ENCODE measurements at regions not wholly inside any gene's neighbourhood (a gene's known extent, or its start where the extent isn't known, plus 50 kb on each side); places are given as distances from the start of the nearest gene placed in this dataset.

DNA sequence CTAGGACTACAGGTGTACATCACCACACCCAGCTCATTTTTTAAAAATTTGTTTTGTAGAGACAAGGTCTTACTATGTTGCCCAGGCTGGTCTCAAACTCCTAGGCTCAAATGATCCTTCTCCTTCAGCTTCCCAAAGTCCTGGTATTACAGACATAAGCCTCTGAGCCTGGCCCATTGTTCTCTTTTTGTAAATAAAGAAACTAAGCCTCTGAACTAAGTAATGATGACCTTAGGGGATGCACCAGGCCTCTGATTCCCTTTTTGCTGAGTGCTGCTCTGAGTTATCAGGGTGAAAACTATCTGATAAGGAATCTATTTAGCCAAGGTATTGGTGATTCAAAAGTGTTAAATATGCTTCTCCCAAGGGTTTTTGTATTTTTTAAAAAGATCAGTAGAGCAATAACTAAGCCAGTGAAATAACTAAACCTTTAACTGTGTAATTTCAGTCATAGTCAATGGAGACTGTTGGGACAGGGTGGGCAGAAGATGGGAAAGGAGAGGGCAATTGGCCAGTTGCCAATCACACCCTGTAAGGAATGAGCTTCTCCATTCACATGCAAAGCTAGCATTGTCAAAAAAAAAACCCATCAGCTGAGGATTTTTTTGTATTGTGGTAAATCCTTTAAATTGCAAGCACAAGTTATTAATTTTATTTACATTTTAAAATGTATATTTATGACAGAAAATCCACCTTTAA, 194.8 kb upstream of the PFN2 start:
- Histone ChIP-seq H3K4me1 (ENCODE audit: insufficient read depth, low read length) (peaks cover 3% of the 10 kb centered on the region; the same call in 1 of the 2 replicates), H3K36me3 (ENCODE audit: insufficient read depth, low read length) (no peaks in the 10 kb centered on the region), H3K9ac (ENCODE audit: low read depth, low read length) (no peak overlapping the region), H3K9me3 (ENCODE audit: control insufficient read depth, insufficient read depth, low read length) (no peaks in the 10 kb centered on the region)

DNA sequence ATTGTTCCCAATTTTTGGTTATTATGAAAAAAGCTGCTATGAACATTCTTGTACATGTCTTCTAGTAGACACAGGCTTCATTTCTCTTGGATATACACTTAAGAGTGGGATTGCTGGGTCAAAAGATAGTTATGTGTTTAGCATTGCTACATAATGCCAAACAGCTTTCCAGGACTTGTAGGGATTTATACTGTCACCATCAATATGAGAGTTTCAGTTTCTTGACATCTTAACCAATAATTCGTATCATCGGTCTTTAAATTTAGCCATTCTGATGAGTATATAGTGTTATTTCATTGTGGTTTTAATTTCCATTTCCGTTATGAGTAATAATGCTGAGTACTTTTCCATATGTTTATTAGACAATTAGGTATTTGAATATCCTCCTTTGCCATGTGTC, 190.3 kb upstream of the PFN2 start:
- H3K9me3 ChIP-seq (ENCODE audit: control insufficient read depth, insufficient read depth, low read length): 0 out of 2 replicates have a peak, but pooled peaks cover 5% of the 10 kb centered on the region
- H3K36me3 ChIP-seq (ENCODE audit: insufficient read depth, low read length): no peaks in the 10 kb centered on the region
- no peak overlapping the region for H3K9ac ChIP-seq (ENCODE audit: low read depth, low read length)
- H3K4me1 ChIP-seq (ENCODE audit: insufficient read depth, low read length): peaks cover 3% of the 10 kb centered on the region; the same call in 1 of the 2 replicates

- Histone ChIP-seq H3K9me3 (ENCODE audit: control insufficient read depth, insufficient read depth, low read length) (0 out of 2 replicates have a peak, but pooled peaks cover 5% of the 10 kb centered on the region), H3K36me3 (ENCODE audit: insufficient read depth, low read length) (no peaks in the 10 kb centered on the region), H3K9ac (ENCODE audit: low read depth, low read length) (no peak overlapping the region), H3K4me1 (ENCODE audit: insufficient read depth, low read length) (no peaks in the 10 kb centered on the region)
Observed at GRCh38 chr3:150158943-150159625, 188.4 kb upstream of the PFN2 start.

DNA sequence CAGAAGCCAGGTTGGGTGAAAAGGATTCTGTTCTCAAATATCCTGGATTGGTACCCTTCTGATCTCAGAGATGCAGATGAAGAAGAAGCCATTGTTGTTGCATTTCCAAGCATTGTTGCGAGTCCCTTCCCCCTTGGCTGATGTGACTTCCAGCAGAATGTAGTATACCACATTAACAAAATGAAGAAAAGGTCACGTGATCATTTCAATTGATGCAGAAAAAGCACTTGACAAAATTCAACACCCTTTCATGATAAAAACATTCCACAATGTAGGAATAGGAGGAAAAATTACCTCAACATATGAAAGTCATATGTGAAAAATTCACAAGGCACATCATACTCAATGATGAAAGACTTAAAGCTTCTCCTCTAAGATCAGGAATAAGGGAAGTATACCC, 181.9 kb upstream of the PFN2 start:
- no peaks in the 10 kb centered on the region for H3K36me3 ChIP-seq (ENCODE audit: insufficient read depth, low read length)
- no peak overlapping the region for H3K9ac ChIP-seq (ENCODE audit: low read depth, low read length)
- H3K9me3 ChIP-seq (ENCODE audit: control insufficient read depth, insufficient read depth, low read length): 0 out of 2 replicates have a peak, but pooled peaks cover under 1% of the 10 kb centered on the region
- H3K4me1 ChIP-seq (ENCODE audit: insufficient read depth, low read length): peaks cover 5% of the 10 kb centered on the region; the same call in 1 of the 2 replicates

GRCh38 chr3:150150633-150151032, 179.9 kb upstream of the PFN2 start:
- Histone ChIP-seq H3K9ac (ENCODE audit: low read depth, low read length) (no peak overlapping the region), H3K4me1 (ENCODE audit: insufficient read depth, low read length) (peaks cover 8% of the 10 kb centered on the region; the same call in 1 of the 2 replicates), H3K9me3 (ENCODE audit: control insufficient read depth, insufficient read depth, low read length) (no peaks in the 10 kb centered on the region), H3K36me3 (ENCODE audit: insufficient read depth, low read length) (no peaks in the 10 kb centered on the region)

GRCh38 chr3:150149651-150150051, 179.0 kb upstream of the PFN2 start:
- Histone ChIP-seq H3K9ac (ENCODE audit: low read depth, low read length) (no peak overlapping the region), H3K9me3 (ENCODE audit: control insufficient read depth, insufficient read depth, low read length) (no peaks in the 10 kb centered on the region), H3K4me1 (ENCODE audit: insufficient read depth, low read length) (peaks cover 8% of the 10 kb centered on the region; the same call in 1 of the 2 replicates), H3K36me3 (ENCODE audit: insufficient read depth, low read length) (no peaks in the 10 kb centered on the region)

GRCh38 chr3:150148227-150148626, 177.5 kb upstream of the PFN2 start:
- H3K9me3 ChIP-seq (ENCODE audit: control insufficient read depth, insufficient read depth, low read length): no peaks in the 10 kb centered on the region
- H3K4me1 ChIP-seq (ENCODE audit: insufficient read depth, low read length): peaks cover 8% of the 10 kb centered on the region; the same call in 1 of the 2 replicates
- H3K36me3 ChIP-seq (ENCODE audit: insufficient read depth, low read length): no peaks in the 10 kb centered on the region
- no peak overlapping the region for H3K9ac ChIP-seq (ENCODE audit: low read depth, low read length)

DNA sequence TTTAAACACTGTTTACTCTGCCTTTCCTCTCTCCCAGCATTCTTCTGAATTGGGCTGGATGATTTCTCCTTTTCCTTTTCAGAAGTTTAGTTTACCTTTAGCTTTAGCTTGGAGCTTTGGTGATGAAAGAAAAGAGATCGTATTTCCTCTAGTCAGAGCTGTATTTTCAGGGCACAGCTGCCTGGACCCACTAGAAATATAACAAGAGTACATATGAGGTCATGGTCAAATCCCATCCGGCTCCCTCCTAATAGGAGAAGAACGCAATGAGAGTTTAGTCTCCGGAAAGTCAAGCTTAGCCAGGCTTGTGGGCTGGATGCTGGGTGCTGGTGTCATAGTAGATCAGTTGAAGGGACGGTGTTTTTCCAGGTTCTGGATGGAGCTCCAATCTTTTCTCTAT, 177.1 kb upstream of the PFN2 start:
- no peaks in the 10 kb centered on the region for H3K36me3 ChIP-seq (ENCODE audit: insufficient read depth, low read length)
- H3K9me3 ChIP-seq (ENCODE audit: control insufficient read depth, insufficient read depth, low read length): no peaks in the 10 kb centered on the region
- no peak overlapping the region for H3K9ac ChIP-seq (ENCODE audit: low read depth, low read length)
- peaks cover 8% of the 10 kb centered on the region; the same call in 1 of the 2 replicates for H3K4me1 ChIP-seq (ENCODE audit: insufficient read depth, low read length)

- peaks cover 8% of the 10 kb centered on the region; the same call in 1 of the 2 replicates for H3K4me1 ChIP-seq (ENCODE audit: insufficient read depth, low read length)
- no peaks in the 10 kb centered on the region for H3K9me3 ChIP-seq (ENCODE audit: control insufficient read depth, insufficient read depth, low read length)
- no peak overlapping the region for H3K9ac ChIP-seq (ENCODE audit: low read depth, low read length)
- no peaks in the 10 kb centered on the region for H3K36me3 ChIP-seq (ENCODE audit: insufficient read depth, low read length)
Observed at GRCh38 chr3:150146991-150147761, 176.5 kb upstream of the PFN2 start.

GRCh38 chr3:150145659-150146058, 175.0 kb upstream of the PFN2 start:
- Histone ChIP-seq H3K9me3 (ENCODE audit: control insufficient read depth, insufficient read depth, low read length) (no peaks in the 10 kb centered on the region), H3K36me3 (ENCODE audit: insufficient read depth, low read length) (no peaks in the 10 kb centered on the region), H3K9ac (ENCODE audit: low read depth, low read length) (no peak overlapping the region), H3K4me1 (ENCODE audit: insufficient read depth, low read length) (peaks cover 17% of the 10 kb centered on the region)

- no peaks in the 10 kb centered on the region for H3K9me3 ChIP-seq (ENCODE audit: control insufficient read depth, insufficient read depth, low read length)
- peaks cover 17% of the 10 kb centered on the region for H3K4me1 ChIP-seq (ENCODE audit: insufficient read depth, low read length)
- H3K9ac ChIP-seq (ENCODE audit: low read depth, low read length): no peak overlapping the region
- no peaks in the 10 kb centered on the region; the same call in 1 of the 2 replicates for H3K36me3 ChIP-seq (ENCODE audit: insufficient read depth, low read length)
Observed at GRCh38 chr3:150144191-150144708, 173.6 kb upstream of the PFN2 start.

- Histone ChIP-seq H3K4me1 (ENCODE audit: insufficient read depth, low read length) (peaks cover 16% of the 10 kb centered on the region), H3K9ac (ENCODE audit: low read depth, low read length) (no peak overlapping the region), H3K36me3 (ENCODE audit: insufficient read depth, low read length) (no peaks in the 10 kb centered on the region; the same call in 1 of the 2 replicates), H3K9me3 (ENCODE audit: control insufficient read depth, insufficient read depth, low read length) (no peaks in the 10 kb centered on the region)
Observed at GRCh38 chr3:150142936-150143335, 172.2 kb upstream of the PFN2 start.

DNA sequence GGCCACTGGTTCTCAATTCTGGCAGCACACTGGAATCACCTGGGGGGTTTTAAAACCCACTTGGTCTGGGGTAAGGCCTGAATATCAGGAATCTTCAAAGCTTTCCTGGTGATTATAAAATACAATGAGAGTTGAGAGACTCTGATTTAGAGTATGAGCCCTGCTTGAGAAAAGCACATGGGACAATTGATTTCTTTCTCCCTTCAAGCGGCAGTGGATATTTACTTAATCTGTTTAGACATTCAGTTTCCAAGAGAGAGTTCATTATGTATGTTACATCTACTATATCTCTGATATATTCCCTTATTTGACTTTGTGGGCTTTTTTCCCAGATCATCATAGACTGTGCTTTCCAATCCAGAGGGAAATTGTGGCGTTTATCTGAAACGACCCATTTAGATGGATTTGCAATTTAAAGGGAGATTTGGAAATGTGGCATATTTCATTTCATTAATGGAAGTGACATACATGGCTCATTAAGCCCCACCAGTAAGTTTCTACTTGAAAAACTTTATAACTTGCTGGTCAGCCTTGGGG, 171.2 kb upstream of the PFN2 start:
- Histone ChIP-seq H3K4me1 (ENCODE audit: insufficient read depth, low read length) (peaks cover 10% of the 10 kb centered on the region), H3K9me3 (ENCODE audit: control insufficient read depth, insufficient read depth, low read length) (no peaks in the 10 kb centered on the region), H3K36me3 (ENCODE audit: insufficient read depth, low read length) (no peaks in the 10 kb centered on the region; the same call in 1 of the 2 replicates), H3K9ac (ENCODE audit: low read depth, low read length) (no peak overlapping the region)

Data from ES-I3 (cell line).